OCI-LY7 (cell line): ENCODE measurements at regions not wholly inside any gene's neighbourhood (a gene's known extent, or its start where the extent isn't known, plus 50 kb on each side); places are given as distances from the start of the nearest gene placed in this dataset.

ENCODE experiments used
- CTCF ChIP-seq: fragments of 200-600 bp; sonication (generic); conservative IDR thresholded peaks from 2 replicates; pipeline ENCODE4 v1.5.1; 2014; ENCODE audit warnings: mild to moderate bottlenecking, antibody characterized with exemption, low read length, moderate library complexity, mixed read lengths
- EZH2phosphoT487 ChIP-seq: fragments of 200-600 bp; sonication (generic); IDR thresholded peaks from 2 replicates; pipeline ENCODE4 v1.6.1; 2018; ENCODE audit warnings: low read depth, borderline replicate concordance, mild to moderate bottlenecking, mixed run types, antibody characterized with exemption, low read length, moderate library complexity, mixed read lengths

- no peak for TF ChIP-seq CTCF
- TF ChIP-seq EZH2phosphoT487: no peak
These were observed 66.2 kb upstream of the EYA2 start for GRCh38 chr20:46828471-46828870.
